Tibial artery (tissue), 4 donors: ENCODE measurements at regions not wholly inside any gene's neighbourhood (a gene's known extent, or its start where the extent isn't known, plus 50 kb on each side); places are given as distances from the start of the nearest gene placed in this dataset.
"Not testable (repeated sequence)": the region's sequence is repeated elsewhere in the genome, so short reads cannot be mapped to it uniquely, and the experiment has no call there.

Experiments used
- DNase-seq, 2 donors: peaks; one replicate each; pipeline ENCODE4 v3.0.0-alpha.2; 2019
- H3K27ac ChIP-seq, 2 donors: fragments of 200-600 bp; sonication (generic) in 1 of 2; 1 replicate in 1 of 2; 2 replicates in 1 of 2; pipeline ENCODE4 v1.5.1; 2018 to 2019; ENCODE audit warnings: mild to moderate bottlenecking in 1 of 2
- H3K27me3 ChIP-seq, 2 donors: fragments of 200-600 bp; sonication (generic) in 1 of 2; one replicate each; pipeline versions ENCODE4 v1.5.1 to v1.6.0; 2016 to 2019
- H3K36me3 ChIP-seq, 3 donors: fragments of 200-600 bp; sonication (generic) in 2 of 3; one replicate each; pipeline ENCODE4 v1.5.1; 2016 to 2019; ENCODE audit warnings: mild to moderate bottlenecking in 2 of 3
- H3K4me1 ChIP-seq, 4 donors: fragments of 200-600 bp; sonication (generic) in 2 of 4; 1 replicate in 3 of 4; 2 replicates in 1 of 4; pipeline ENCODE4 v1.5.1; 2016 to 2019
- H3K4me3 ChIP-seq, 2 donors: fragments of 200-600 bp; sonication (generic) in 1 of 2; 1 replicate in 1 of 2; 2 replicates in 1 of 2; pipeline ENCODE4 v1.5.1; 2018 to 2019; ENCODE audit warnings: mild to moderate bottlenecking in 2 of 2
- H3K9me3 ChIP-seq, 3 donors: fragments of 200-600 bp; sonication (generic) in 1 of 3; one replicate each; pipeline ENCODE4 v1.5.1; 2016 to 2019
- intact Hi-C: fragments of 100-400 bp; cut with DNase I; formaldehyde crosslinking; loops from one replicate; pipeline ENCODE4 v1.15.0; 2023; ENCODE audit warnings: low total_unique reads
- TF ChIP-seq, protein P1 (sequence below), 2 experiments: fragments of 200-600 bp in 1 of 2; fragments of 450-650 bp in 1 of 2; IDR thresholded peaks; one replicate each; pipeline ENCODE4 v1.5.1; 2017 to 2019; ENCODE audit warnings: antibody characterized with exemption in 2 of 2, mild to moderate bottlenecking in 1 of 2, moderate library complexity in 1 of 2

DNA sequence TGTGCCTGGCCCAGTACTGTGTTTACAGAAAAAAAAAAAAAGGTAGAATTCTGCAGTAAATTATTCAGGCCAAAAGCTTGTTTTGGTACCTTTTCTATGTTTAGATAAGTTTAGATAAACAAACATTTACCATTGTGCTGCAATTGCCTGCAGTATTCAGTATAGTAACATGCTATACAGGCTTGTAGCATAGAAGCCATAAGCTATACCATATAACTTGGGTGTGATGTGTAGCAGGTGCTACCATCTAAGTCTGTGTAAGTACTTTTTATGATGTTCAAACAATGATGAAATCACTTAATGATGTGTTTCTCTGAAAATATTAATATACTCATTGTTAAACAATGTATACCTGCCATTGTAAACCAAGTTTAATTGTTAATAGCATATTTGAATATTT lies 241.6 kb upstream of the HS3ST1 start:
- no peak overlapping the region for H3K27ac ChIP-seq
- no peak for DNase-seq
- H3K36me3 ChIP-seq = no peaks in the 10 kb centered on the region
- H3K27me3 ChIP-seq = no peaks in the 10 kb centered on the region
- H3K4me3 ChIP-seq = no peak overlapping the region
- H3K9me3 ChIP-seq = no peaks in the 10 kb centered on the region
- intact Hi-C loops = no loop called here
- TF ChIP-seq, protein P1, sequence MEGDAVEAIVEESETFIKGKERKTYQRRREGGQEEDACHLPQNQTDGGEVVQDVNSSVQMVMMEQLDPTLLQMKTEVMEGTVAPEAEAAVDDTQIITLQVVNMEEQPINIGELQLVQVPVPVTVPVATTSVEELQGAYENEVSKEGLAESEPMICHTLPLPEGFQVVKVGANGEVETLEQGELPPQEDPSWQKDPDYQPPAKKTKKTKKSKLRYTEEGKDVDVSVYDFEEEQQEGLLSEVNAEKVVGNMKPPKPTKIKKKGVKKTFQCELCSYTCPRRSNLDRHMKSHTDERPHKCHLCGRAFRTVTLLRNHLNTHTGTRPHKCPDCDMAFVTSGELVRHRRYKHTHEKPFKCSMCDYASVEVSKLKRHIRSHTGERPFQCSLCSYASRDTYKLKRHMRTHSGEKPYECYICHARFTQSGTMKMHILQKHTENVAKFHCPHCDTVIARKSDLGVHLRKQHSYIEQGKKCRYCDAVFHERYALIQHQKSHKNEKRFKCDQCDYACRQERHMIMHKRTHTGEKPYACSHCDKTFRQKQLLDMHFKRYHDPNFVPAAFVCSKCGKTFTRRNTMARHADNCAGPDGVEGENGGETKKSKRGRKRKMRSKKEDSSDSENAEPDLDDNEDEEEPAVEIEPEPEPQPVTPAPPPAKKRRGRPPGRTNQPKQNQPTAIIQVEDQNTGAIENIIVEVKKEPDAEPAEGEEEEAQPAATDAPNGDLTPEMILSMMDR (IDR thresholded peaks at IDR 0.05) = no peak
- H3K4me1 ChIP-seq = no peaks in the 10 kb centered on the region

DNA sequence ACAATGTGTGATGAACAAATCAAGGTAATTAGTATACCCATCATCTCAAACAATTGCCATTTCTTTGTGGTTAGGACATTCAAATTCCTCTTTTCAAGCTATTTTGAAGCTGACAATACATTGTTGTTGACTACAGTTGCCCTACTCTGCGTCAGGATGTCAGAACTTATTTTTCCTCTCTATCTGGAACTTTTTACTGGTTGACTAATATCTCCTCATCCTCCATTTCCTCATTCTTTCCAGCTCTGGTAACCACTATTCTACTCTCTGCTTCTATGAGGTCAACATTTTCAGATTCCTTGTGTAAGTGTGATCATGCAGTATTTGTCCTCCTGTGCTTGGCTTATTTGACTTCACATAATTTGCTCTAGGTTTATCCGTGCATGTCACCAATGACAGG lies 240.5 kb upstream of the HS3ST1 start:
- intact Hi-C loops = no loop called here

DNA sequence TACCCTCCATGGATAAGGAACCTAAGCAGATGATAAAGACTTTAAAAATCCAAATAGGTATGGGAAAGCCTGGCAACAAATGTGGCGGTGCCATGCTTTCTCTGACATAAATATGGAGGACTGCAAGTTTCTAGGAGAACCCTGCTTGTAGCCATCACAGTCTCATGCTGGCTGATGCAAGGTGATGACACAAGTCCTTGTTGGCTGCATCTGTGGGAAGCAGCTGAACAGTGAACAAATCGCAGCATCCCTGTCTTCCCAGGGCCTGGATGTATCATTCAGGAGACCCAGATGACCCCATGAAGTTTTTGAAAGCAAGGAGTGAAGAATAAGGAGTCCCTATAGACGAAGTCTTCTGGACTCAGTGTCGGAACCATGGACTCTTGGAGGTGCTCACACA lies 234.4 kb upstream of the HS3ST1 start:
- no peak for DNase-seq
- H3K27me3 ChIP-seq = no peaks in the 10 kb centered on the region
- intact Hi-C loops = no loop called here
- no peak overlapping the region for H3K27ac ChIP-seq
- no peaks in the 10 kb centered on the region for H3K4me1 ChIP-seq
- no peak overlapping the region for H3K4me3 ChIP-seq
- no peaks in the 10 kb centered on the region for H3K36me3 ChIP-seq
- TF ChIP-seq, protein P1 (IDR thresholded peaks at IDR 0.05) = no peak
- H3K9me3 ChIP-seq = no peaks in the 10 kb centered on the region

More for the DNA sequence above, 240.5 kb upstream of the HS3ST1 start:
- Histone ChIP-seq H3K27ac (no peak overlapping the region), H3K9me3 (no peaks in the 10 kb centered on the region), H3K27me3 (no peaks in the 10 kb centered on the region), H3K4me1 (no peaks in the 10 kb centered on the region), H3K36me3 (no peaks in the 10 kb centered on the region), H3K4me3 (no peak overlapping the region)
- TF ChIP-seq, protein P1 (IDR thresholded peaks at IDR 0.05) = no peak
- no peak for DNase-seq

DNA sequence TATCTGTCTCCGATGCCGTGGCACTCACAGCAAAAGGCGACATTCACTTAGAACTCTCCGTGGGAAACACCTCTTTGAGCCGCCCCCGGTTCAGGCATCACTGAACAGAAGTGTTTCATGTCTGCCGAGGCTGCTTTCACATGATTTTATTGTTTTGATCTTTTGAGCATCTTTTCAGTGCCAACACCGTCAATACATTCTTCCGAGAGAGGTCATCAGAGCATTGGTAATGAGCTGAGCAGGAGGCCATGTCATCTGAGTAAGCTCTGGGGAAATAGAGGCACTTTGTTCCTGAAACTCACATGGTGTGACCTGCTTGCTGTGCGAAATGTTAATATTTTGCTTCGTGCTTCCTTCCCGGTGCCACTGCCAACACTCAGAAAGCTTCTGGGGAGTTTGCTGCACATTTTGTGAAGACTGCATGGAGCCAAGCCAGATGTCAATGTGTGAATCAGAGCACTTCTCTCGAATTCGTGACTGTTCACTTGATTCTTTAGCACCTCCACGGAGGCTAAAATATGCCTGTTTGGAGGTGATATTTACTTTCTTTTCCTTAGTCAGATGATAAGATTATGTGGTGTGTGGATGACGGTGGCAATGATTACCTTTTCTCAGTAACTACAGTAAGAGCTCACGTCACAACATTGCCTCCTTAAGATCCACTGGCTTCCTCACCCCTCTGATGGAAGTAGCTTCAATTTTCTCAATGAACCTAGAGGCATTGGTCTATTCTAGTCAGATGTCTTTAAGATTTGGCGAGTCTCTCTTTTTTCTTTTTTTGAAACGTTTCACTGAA lies 222.3 kb upstream of the HS3ST1 start:
- intact Hi-C loops = no loop called here
- Histone ChIP-seq H3K4me3 (no peak overlapping the region), H3K27ac (no peak overlapping the region)

DNA sequence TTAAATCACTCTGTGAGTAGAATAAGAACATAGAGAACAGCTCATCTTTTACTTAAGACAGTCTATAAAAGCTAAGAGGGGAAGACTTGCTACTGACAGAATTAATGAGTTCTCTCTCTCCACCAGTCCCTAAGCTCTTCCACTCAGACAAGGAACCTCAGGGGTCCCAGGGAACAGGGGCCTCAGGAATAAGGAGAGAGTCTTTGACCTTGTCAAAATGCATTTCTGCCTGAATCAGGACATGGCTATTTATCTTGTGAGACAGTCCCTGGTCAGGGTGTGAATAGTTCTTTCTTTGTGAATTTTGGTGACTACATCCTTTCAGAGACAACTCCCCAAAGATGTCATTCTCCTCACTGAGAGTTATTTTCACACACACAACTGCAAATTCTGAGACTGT lies 218.7 kb upstream of the HS3ST1 start:
- Histone ChIP-seq H3K9me3 (no peaks in the 10 kb centered on the region), H3K36me3 (no peaks in the 10 kb centered on the region), H3K27me3 (no peaks in the 10 kb centered on the region), H3K27ac (no peak overlapping the region), H3K4me1 (no peaks in the 10 kb centered on the region), H3K4me3 (no peak overlapping the region)
- intact Hi-C loops = no loop called here
- TF ChIP-seq, protein P1 (IDR thresholded peaks at IDR 0.05) = no peak
- DNase-seq = no peak

More for the DNA sequence above, 222.3 kb upstream of the HS3ST1 start:
- TF ChIP-seq, protein P1 (IDR thresholded peaks at IDR 0.05) = no peak
- Histone ChIP-seq H3K36me3 (no peaks in the 10 kb centered on the region), H3K27me3 (no peaks in the 10 kb centered on the region), H3K4me1 (no peaks in the 10 kb centered on the region), H3K9me3 (no peaks in the 10 kb centered on the region)
- DNase-seq = no peak

DNA sequence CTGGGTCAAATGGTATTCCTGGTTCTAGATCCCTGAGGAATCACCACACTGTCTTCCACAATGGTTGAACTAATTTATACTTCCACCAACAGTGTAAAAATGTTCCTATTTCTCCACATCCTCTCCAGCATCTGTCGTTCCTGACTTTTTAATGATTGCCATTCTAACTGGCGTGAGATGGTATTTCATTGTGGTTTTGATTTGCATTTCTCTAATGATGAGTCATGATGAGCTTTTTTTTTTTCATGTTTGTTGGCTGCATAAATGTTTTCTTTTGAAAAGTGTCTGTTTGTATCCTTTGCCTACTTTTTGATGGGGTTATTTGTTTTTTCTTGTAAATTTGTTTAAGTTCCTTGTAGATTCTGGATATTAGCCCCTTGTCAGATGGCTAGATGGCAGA lies 214.4 kb upstream of the HS3ST1 start:
- H3K4me3 ChIP-seq, H3K36me3 ChIP-seq, H3K27ac ChIP-seq, H3K27me3 ChIP-seq, H3K9me3 ChIP-seq, DNase-seq, H3K4me1 ChIP-seq, intact Hi-C loops: not testable (repeated sequence)
